BLaER1 (cell line): ENCODE measurements at regions not wholly inside any gene's neighbourhood (a gene's known extent, or its start where the extent isn't known, plus 50 kb on each side); places are given as distances from the start of the nearest gene placed in this dataset.
"Not testable (repeated sequence)": the region's sequence is repeated elsewhere in the genome, so short reads cannot be mapped to it uniquely, and the experiment has no call there.

Source experiments
- H3K27ac ChIP-seq: shearing (Covaris generic); formaldehyde crosslinking; 2 replicates; pipeline ENCODE4 v1.8.1; 2022
- H3K27me3 ChIP-seq: shearing (Covaris generic); formaldehyde crosslinking; 2 replicates; pipeline ENCODE4 v1.8.1; 2022
- H3K36me3 ChIP-seq: shearing (Covaris generic); formaldehyde crosslinking; 2 replicates; pipeline ENCODE4 v1.8.1; 2022
- H3K4me1 ChIP-seq: shearing (Covaris generic); formaldehyde crosslinking; 2 replicates; pipeline ENCODE4 v1.8.1; 2022
- H3K4me2 ChIP-seq: shearing (Covaris generic); formaldehyde crosslinking; 2 replicates; pipeline ENCODE4 v1.8.1; 2022
- H3K4me3 ChIP-seq: shearing (Covaris generic); formaldehyde crosslinking; 2 replicates; pipeline ENCODE4 v1.8.1; 2022
- H3K9ac ChIP-seq: shearing (Covaris generic); formaldehyde crosslinking; 2 replicates; pipeline ENCODE4 v1.8.1; 2022
- H3K9me3 ChIP-seq: shearing (Covaris generic); formaldehyde crosslinking; 2 replicates; pipeline ENCODE4 v1.8.1; 2022
- H4K20me1 ChIP-seq: shearing (Covaris generic); formaldehyde crosslinking; 2 replicates; pipeline ENCODE4 v1.8.1; 2022
- Cebpa-rat ChIP-seq: shearing (Covaris generic); IDR thresholded peaks from 2 replicates; pipeline ENCODE4 v1.8.1; 2022

GRCh38 chr6:14770040-14770439 lies 475.8 kb upstream of the JARID2 start:
- Histone ChIP-seq H3K4me1 (peaks cover 10% of the 10 kb centered on the region), H3K27ac (peak overlapping the region; percentile 38; the same call in 1 of the 2 replicates), H3K9me3 (no peaks in the 10 kb centered on the region; the same call in 1 of the 2 replicates), H3K4me2 (peak overlapping the region; percentile 36), H4K20me1 (no peaks in the 10 kb centered on the region), H3K4me3 (no peak overlapping the region), H3K27me3 (no peaks in the 10 kb centered on the region), H3K36me3 (no peaks in the 10 kb centered on the region), H3K9ac (no peak overlapping the region)
- TF ChIP-seq Cebpa-rat = no peak

GRCh38 chr6:14770572-14770971 lies 475.3 kb upstream of the JARID2 start:
- H3K4me2 ChIP-seq = peak overlapping the region; percentile 36
- peaks cover 10% of the 10 kb centered on the region for H3K4me1 ChIP-seq
- no peaks in the 10 kb centered on the region; the same call in 1 of the 2 replicates for H3K9me3 ChIP-seq
- H3K9ac ChIP-seq = no peak overlapping the region
- no peaks in the 10 kb centered on the region for H3K27me3 ChIP-seq
- no peak overlapping the region for H3K4me3 ChIP-seq
- no peaks in the 10 kb centered on the region for H4K20me1 ChIP-seq
- H3K36me3 ChIP-seq = no peaks in the 10 kb centered on the region
- H3K27ac ChIP-seq = no peak overlapping the region
- TF ChIP-seq Cebpa-rat = no peak

GRCh38 chr6:14771016-14771415 lies 474.9 kb upstream of the JARID2 start:
- no peaks in the 10 kb centered on the region for H3K36me3 ChIP-seq
- H3K4me3 ChIP-seq = no peak overlapping the region
- peaks cover 10% of the 10 kb centered on the region for H3K4me1 ChIP-seq
- no peaks in the 10 kb centered on the region for H3K27me3 ChIP-seq
- H4K20me1 ChIP-seq = no peaks in the 10 kb centered on the region
- no peak for TF ChIP-seq Cebpa-rat
- H3K9ac ChIP-seq = no peak overlapping the region
- H3K4me2 ChIP-seq = no peak overlapping the region
- H3K9me3 ChIP-seq = no peaks in the 10 kb centered on the region; the same call in 1 of the 2 replicates
- no peak overlapping the region for H3K27ac ChIP-seq

GRCh38 chr6:14772188-14772587 lies 473.7 kb upstream of the JARID2 start:
- H3K9ac ChIP-seq = no peak overlapping the region

GRCh38 chr6:14775528-14775927 lies 470.3 kb upstream of the JARID2 start:
- Histone ChIP-seq H3K27me3 (no peaks in the 10 kb centered on the region), H3K4me3 (no peak overlapping the region), H3K27ac (no peak overlapping the region), H3K9me3 (no peaks in the 10 kb centered on the region), H3K9ac (no peak overlapping the region), H4K20me1 (no peaks in the 10 kb centered on the region), H3K4me2 (no peak overlapping the region), H3K4me1 (peaks cover 2% of the 10 kb centered on the region), H3K36me3 (no peaks in the 10 kb centered on the region)
- no peak for TF ChIP-seq Cebpa-rat

More at GRCh38 chr6:14772188-14772587, 473.7 kb upstream of the JARID2 start:
- Histone ChIP-seq H3K36me3 (no peaks in the 10 kb centered on the region), H3K27ac (no peak overlapping the region), H3K9me3 (no peaks in the 10 kb centered on the region; the same call in 1 of the 2 replicates), H4K20me1 (no peaks in the 10 kb centered on the region), H3K4me1 (peaks cover 10% of the 10 kb centered on the region), H3K27me3 (no peaks in the 10 kb centered on the region), H3K4me2 (no peak overlapping the region), H3K4me3 (no peak overlapping the region)
- no peak for TF ChIP-seq Cebpa-rat

DNA sequence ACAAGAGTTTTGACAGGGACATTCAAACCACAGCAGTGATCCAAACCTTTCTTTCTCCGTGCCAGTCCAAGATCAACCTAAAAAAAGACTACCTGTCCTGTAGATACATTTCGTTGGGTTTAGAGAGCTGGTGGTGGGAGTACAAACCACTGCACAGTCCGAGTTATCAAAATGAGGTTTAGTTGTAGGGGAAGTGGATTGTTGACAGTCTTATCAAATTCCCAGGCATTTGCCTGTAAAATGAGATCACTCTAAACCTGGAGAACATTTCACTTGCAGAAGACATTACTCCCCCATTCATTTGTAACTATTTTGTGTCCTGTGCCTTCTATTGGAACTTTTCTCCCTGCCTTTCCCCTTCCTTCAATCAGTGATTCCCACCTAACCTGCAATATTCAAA lies 469.6 kb upstream of the JARID2 start:
- no peaks in the 10 kb centered on the region for H3K4me1 ChIP-seq
- no peaks in the 10 kb centered on the region for H4K20me1 ChIP-seq
- no peaks in the 10 kb centered on the region for H3K9me3 ChIP-seq
- H3K36me3 ChIP-seq = no peaks in the 10 kb centered on the region
- no peaks in the 10 kb centered on the region for H3K27me3 ChIP-seq
- H3K27ac ChIP-seq = no peak overlapping the region
- H3K4me3 ChIP-seq = no peak overlapping the region
- no peak overlapping the region for H3K9ac ChIP-seq
- TF ChIP-seq Cebpa-rat = no peak
- H3K4me2 ChIP-seq = no peak overlapping the region

DNA sequence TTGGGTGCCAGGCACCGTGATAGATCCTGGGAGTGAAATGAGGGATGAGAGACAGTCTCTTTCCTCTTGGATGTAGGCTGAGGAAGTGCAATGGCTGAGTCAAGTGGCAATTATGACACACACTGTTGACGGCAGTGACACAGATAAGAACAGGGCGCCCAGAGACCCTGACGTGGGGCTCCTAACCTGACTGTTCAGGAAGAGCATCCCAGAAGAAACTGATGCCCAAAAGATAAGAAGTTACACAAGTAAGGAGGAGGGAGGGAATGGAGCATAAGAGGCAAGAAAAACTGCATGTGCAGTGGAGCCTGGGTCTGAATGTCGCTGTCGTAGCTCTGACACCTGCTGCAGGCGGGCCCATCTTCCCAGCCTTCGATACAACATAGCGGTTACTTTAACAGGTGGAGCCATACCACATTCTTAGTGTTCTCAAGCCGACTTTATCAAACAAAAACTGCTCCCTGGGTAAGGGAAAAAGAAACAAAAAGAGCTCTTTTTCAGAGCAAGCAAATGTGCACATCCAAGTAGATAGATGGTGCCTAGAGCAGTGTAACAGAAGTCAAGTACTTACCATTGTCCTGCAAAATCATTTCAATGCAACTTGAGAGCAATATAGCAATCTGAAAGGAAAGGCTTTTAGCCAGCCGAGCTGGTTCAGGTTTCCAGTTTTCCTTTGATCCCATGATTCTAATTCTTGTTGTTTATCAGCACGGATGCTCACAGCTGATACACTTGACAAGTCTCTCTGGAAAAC lies 463.9 kb upstream of the JARID2 start:
- no peak for TF ChIP-seq Cebpa-rat
- Histone ChIP-seq H3K4me3 (no peak overlapping the region), H3K27ac (no peak overlapping the region), H3K9ac (no peak overlapping the region), H3K36me3 (no peaks in the 10 kb centered on the region), H4K20me1 (no peaks in the 10 kb centered on the region), H3K4me2 (no peak overlapping the region), H3K9me3 (peaks cover 26% of the 10 kb centered on the region), H3K4me1 (no peaks in the 10 kb centered on the region), H3K27me3 (no peaks in the 10 kb centered on the region)

DNA sequence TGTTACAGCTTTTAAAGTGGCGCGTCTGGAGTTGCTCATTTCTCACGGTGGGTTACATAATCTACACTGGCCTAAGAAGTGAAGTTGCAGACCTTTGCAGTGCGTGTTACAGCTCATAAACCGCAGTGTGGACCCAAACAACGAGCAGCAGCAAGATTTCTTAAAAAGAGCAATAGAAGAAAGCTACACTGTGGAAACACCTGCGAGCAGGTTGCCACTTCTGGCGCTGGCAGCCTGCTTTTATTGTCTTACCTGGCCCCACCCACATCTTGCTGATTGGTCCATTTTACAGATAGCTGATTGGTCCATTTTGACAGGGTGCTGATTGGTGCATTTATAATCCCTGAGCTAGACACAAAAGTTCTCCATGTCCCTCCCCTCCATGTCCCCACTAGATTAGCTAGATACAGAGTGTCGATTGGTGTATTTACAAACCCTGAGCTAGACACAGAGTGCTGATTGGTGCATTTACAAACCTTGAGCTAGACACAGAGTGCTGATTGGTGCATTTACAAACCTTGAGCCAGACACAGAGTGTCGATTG lies 462.9 kb upstream of the JARID2 start:
- H3K36me3 ChIP-seq, H3K4me3 ChIP-seq, H3K4me1 ChIP-seq, H3K27me3 ChIP-seq, H4K20me1 ChIP-seq, H3K9ac ChIP-seq, H3K4me2 ChIP-seq, H3K27ac ChIP-seq: not testable (repeated sequence)
- peaks cover 26% of the 10 kb centered on the region for H3K9me3 ChIP-seq

DNA sequence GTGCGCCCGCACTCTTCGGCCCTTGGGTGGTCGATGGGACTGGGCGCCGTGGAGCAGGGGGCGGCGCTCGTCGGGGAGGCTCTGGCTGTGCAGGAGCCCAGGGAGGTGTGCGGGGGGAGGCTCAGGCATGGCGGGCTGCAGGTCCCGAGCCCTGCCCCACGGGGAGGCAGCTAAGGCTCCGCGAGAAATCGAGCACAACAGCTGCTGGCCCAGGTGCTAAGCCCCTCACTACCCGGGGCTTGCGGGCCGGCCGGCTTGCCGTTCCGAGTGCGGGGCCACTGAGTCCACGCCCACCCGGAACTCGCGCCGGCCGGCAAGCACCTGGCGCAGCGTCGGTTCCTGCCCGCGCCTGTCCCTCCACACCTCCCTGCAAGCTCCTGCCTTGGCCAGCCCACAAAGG lies 462.3 kb upstream of the JARID2 start:
- no peak overlapping the region for H3K27ac ChIP-seq
- 0 out of 2 replicates have a peak, but pooled peaks cover 4% of the 10 kb centered on the region for H3K4me1 ChIP-seq
- H3K4me2 ChIP-seq = no peak overlapping the region
- no peak overlapping the region for H3K9ac ChIP-seq
- H3K36me3 ChIP-seq = no peaks in the 10 kb centered on the region
- TF ChIP-seq Cebpa-rat = no peak
- no peak overlapping the region for H3K4me3 ChIP-seq
- no peaks in the 10 kb centered on the region for H4K20me1 ChIP-seq
- no peaks in the 10 kb centered on the region for H3K27me3 ChIP-seq
- peaks cover 26% of the 10 kb centered on the region for H3K9me3 ChIP-seq

DNA sequence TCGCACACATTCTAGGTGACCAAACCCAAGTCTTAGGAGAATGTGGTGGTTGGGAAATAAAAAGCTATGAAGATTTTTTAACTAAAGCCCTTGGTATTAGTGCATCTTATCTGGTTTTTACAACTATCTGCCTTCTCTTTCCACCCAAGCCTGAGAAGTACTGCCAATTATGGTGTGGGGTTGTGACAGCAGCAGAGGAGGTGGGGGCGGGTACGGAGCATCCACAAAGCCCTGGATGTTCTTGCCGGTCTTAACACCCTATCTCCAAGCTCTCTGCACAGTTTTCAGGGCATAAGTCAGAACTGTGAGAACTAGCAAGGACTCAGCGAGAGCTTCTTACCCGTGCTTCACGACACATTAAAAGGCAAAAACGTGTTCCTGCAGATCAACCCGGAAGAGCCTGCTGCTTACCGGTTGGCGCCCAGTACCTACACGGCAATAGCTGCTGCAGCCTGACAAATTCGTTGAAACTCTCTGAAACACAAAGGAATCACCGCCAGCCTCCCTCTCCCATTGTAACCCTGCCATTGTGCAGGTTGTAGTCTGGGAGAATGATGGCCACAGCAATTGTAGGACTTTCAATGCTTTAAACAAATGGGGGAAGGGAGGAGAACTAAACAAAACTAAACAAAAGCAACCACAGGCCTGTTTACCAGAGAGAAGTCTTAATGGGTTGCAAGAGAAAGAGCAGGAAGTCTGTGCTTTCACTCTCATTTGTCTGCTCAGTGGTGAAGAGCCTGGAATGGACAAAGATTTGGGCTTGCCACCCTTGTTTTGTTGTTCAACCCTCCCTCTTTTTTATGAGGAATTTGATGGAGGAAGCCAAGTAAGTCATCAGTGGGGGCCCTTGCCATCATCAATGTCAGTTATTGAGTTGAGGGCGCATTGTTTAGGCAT lies 461.0 kb upstream of the JARID2 start:
- Histone ChIP-seq H3K36me3 (no peaks in the 10 kb centered on the region), H3K4me2 (no peak overlapping the region), H3K9ac (no peak overlapping the region), H4K20me1 (no peaks in the 10 kb centered on the region), H3K27ac (no peak overlapping the region), H3K4me3 (no peak overlapping the region), H3K9me3 (peaks cover 26% of the 10 kb centered on the region), H3K4me1 (0 out of 2 replicates have a peak, but pooled peaks cover 4% of the 10 kb centered on the region), H3K27me3 (no peaks in the 10 kb centered on the region)
- TF ChIP-seq Cebpa-rat = no peak
